K562 (cell line): ENCODE measurements at regions not wholly inside any gene's neighbourhood (a gene's known extent, or its start where the extent isn't known, plus 50 kb on each side); places are given as distances from the start of the nearest gene placed in this dataset.

Experiments
- ARID3A ChIP-seq: IDR thresholded peaks from 2 replicates; pipeline ENCODE4 v1.6.1; 2012; ENCODE audit warnings: low read depth, low read length, improper control_type of control experiment, borderline replicate concordance
- HMG20B ChIP-seq: fragments of 250-450 bp; sonication (Bioruptor Pico); IDR thresholded peaks from 2 replicates; pipeline ENCODE4 v1.5.0; 2021; ENCODE audit warnings: mild to moderate bottlenecking
- KAT8 ChIP-seq: fragments of 450-650 bp; IDR thresholded peaks from 2 replicates; pipeline ENCODE4 v1.6.1; 2016; ENCODE audit warnings: low read depth, mild to moderate bottlenecking
- LEF1 ChIP-seq: fragments of 450-650 bp; IDR thresholded peaks from 2 replicates; pipeline ENCODE4 v1.6.1; 2016; ENCODE audit warnings: mild to moderate bottlenecking
- MLLT1 ChIP-seq, 2 experiments: fragments of 450-650 bp; IDR thresholded peaks; 2 replicates each; pipeline ENCODE4 v1.6.1; 2016
- NCOA1 ChIP-seq: fragments of 450-650 bp; IDR thresholded peaks from 2 replicates; pipeline ENCODE4 v1.6.1; 2016; ENCODE audit warnings: low read depth
- NCOA6 ChIP-seq: fragments of 450-650 bp; IDR thresholded peaks from 2 replicates; pipeline ENCODE4 v1.6.1; 2017; ENCODE audit warnings: mild to moderate bottlenecking
- PCBP2 ChIP-seq: fragments of 200-400 bp; formaldehyde crosslinking; IDR thresholded peaks from 2 replicates; pipeline ENCODE4 v1.6.1; 2018; ENCODE audit warnings: low read length, low read depth, mild to moderate bottlenecking, moderate library complexity; ENCODE audit not compliant: poor library complexity, severe bottlenecking
- PRDM10 ChIP-seq: fragments of 450-650 bp; IDR thresholded peaks from 2 replicates; pipeline ENCODE4 v1.6.1; 2018; ENCODE audit not compliant: partially characterized antibody
- SNAPC5 ChIP-seq: fragments of 250-450 bp; sonication (Bioruptor Pico); IDR thresholded peaks from 2 replicates; pipeline ENCODE4 v1.8.0; 2021; ENCODE audit warnings: moderate library complexity, mild to moderate bottlenecking, inconsistent platforms
- TAF1 ChIP-seq: IDR thresholded peaks from 2 replicates; pipeline ENCODE4 v1.6.1; 2011; ENCODE audit warnings: mild to moderate bottlenecking, low read length, moderate library complexity; ENCODE audit not compliant: insufficient read depth, control insufficient read depth, severe bottlenecking; ENCODE audit errors: extremely low read depth
- TARDBP ChIP-seq: fragments of 450-650 bp; IDR thresholded peaks from 2 replicates; pipeline ENCODE4 v1.6.1; 2016
- ZNF165 ChIP-seq: fragments of 250-450 bp; sonication (Bioruptor Pico); IDR thresholded peaks from 2 replicates; pipeline ENCODE4 v1.4.0; 2020; ENCODE audit warnings: borderline replicate concordance
- ZNF232 ChIP-seq: sonication (generic); formaldehyde crosslinking; IDR thresholded peaks from 2 replicates; pipeline ENCODE4 v1.8.0; 2022; ENCODE audit warnings: mild to moderate bottlenecking, missing genetic modification reagents
- ZNF592 ChIP-seq: fragments of 450-650 bp; IDR thresholded peaks from 2 replicates; pipeline ENCODE4 v1.6.1; 2017; ENCODE audit warnings: antibody characterized with exemption, mild to moderate bottlenecking
- TF ChIP-seq, protein P1 (sequence below): fragments of 450-650 bp; formaldehyde crosslinking; IDR thresholded peaks from 2 replicates; pipeline ENCODE4 v1.4.0; 2020; ENCODE audit warnings: mild to moderate bottlenecking, moderate library complexity

DNA sequence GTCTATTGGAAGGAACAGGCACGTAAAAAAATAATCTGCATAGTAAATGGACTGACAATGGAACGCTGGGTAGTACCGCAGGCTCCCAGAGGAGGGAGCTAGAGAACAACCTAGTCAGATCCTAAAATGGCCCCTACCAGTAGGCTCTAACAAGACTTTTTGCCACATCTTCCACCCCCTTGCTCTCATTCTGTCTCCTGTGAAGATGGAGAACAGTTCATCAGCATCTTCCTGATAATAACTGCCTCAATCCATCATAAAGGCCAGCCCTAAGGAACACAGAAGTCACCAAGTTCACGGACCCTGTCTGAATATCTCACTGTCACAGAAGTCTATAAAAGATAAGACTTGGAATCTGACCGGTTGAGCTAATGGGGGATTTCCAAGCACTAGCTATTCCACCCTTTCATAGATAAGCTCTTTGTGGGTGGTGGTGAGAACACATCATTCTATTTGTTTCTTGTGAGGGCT, 133.4 kb downstream of the SLC1A3 start (continued):
- TF ChIP-seq ZNF592 (no peak), SNAPC5 (CRISPR knock-in tag) (no peak), NCOA6 (no peak), KAT8 (no peak), HMG20B (CRISPR knock-in tag) (no peak), NCOA1 (peak; percentile 33; the same call in 1 of the 2 replicates), LEF1 (peak; percentile 51), PRDM10 (peak; percentile 59), TARDBP (no peak), TAF1 (no peak), MLLT1 (IDR thresholded peaks at IDR 0.05) (no peak), PCBP2 (no peak), ZNF232 (CRISPR knock-in tag) (no peak), ZNF165 (CRISPR knock-in tag) (no peak), ARID3A (peak; percentile 74; the same call in 1 of the 2 replicates)
- TF ChIP-seq, protein P1, sequence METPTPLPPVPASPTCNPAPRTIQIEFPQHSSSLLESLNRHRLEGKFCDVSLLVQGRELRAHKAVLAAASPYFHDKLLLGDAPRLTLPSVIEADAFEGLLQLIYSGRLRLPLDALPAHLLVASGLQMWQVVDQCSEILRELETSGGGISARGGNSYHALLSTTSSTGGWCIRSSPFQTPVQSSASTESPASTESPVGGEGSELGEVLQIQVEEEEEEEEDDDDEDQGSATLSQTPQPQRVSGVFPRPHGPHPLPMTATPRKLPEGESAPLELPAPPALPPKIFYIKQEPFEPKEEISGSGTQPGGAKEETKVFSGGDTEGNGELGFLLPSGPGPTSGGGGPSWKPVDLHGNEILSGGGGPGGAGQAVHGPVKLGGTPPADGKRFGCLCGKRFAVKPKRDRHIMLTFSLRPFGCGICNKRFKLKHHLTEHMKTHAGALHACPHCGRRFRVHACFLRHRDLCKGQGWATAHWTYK: no peak
